Upper lobe of left lung (tissue), 6 donors: ENCODE measurements at regions not wholly inside any gene's neighbourhood (a gene's known extent, or its start where the extent isn't known, plus 50 kb on each side); places are given as distances from the start of the nearest gene placed in this dataset.

ENCODE experiments used
- ATAC-seq, 2 donors: fragments of 200-7000 bp; cut with Tn5 transposase; one replicate each; pipeline ENCODE4 v1.9.1; 2022; ENCODE audit warnings: mild to moderate bottlenecking in 2 of 2, moderate library complexity in 2 of 2; ENCODE audit not compliant: low FRiP score in 2 of 2
- DNase-seq, 2 donors: peaks; one replicate each; pipeline ENCODE4 v3.0.0-alpha.2; 2019 to 2020
- H3K27ac ChIP-seq, 4 donors: fragments of 200-600 bp; sonication (generic); one replicate each; pipeline ENCODE4 v1.5.1; 2016 to 2019
- H3K27me3 ChIP-seq, 4 donors: fragments of 200-600 bp; sonication (generic); one replicate each; pipeline ENCODE4 v1.5.1; 2017 to 2019
- H3K36me3 ChIP-seq, 4 donors: fragments of 200-600 bp; sonication (generic); one replicate each; pipeline ENCODE4 v1.5.1; 2016 to 2019
- H3K4me1 ChIP-seq, 4 donors: fragments of 200-600 bp; sonication (generic); one replicate each; pipeline ENCODE4 v1.5.1; 2018 to 2019
- H3K4me3 ChIP-seq, 4 donors: fragments of 200-600 bp; sonication (generic); one replicate each; pipeline ENCODE4 v1.5.1; 2017 to 2019; ENCODE audit warnings: mild to moderate bottlenecking in 2 of 4, moderate library complexity in 1 of 4
- H3K9me3 ChIP-seq, 4 donors: fragments of 200-600 bp; sonication (generic); one replicate each; pipeline ENCODE4 v1.5.1; 2018 to 2019
- CTCF ChIP-seq, 6 experiments: fragments of 450-650 bp in 4 of 6; fragments of 200-600 bp in 2 of 6; sonication (generic) in 2 of 6; IDR thresholded peaks; one replicate each; pipeline ENCODE4 v1.5.1; 2016 to 2019; ENCODE audit warnings: antibody characterized with exemption in 6 of 6
- EP300 ChIP-seq, 4 donors: sonication (generic); formaldehyde crosslinking; IDR thresholded peaks; one replicate each; pipeline ENCODE4 v1.5.1; 2017; ENCODE audit warnings: antibody characterized with exemption in 4 of 4, control low read depth in 2 of 4
- POLR2A ChIP-seq, 4 donors: fragments of 450-650 bp; IDR thresholded peaks; one replicate each; pipeline ENCODE4 v1.5.1; 2016 to 2017; ENCODE audit warnings: antibody characterized with exemption in 4 of 4, mild to moderate bottlenecking in 2 of 4
- POLR2AphosphoS5 ChIP-seq, 2 donors: sonication (generic); formaldehyde crosslinking; IDR thresholded peaks; one replicate each; pipeline ENCODE4 v1.5.1; 2017; ENCODE audit warnings: antibody characterized with exemption in 2 of 2
- WGBS, 2 donors: methylation state at CpG; one replicate each; pipeline ENCODE4 v1.1.5; 2017 to 2018; 5-methylcytosine and 5-hydroxymethylcytosine counted together
- donor health status: DM: no; HTN: no; CAD: no; lungs with moderate emphysema.
- donor health status: DM: no; HTN: yes; CAD: no; lungs with severe emphysema.

GRCh38 chr15:60208709-60209108, 189.1 kb downstream of the ANXA2 start:
- ATAC-seq (no peak), DNase-seq (no peak)
- H3K4me1 ChIP-seq: no peaks in the 10 kb centered on the region
- TF ChIP-seq EP300 (IDR thresholded peaks at IDR 0.05) (no peak), POLR2AphosphoS5 (IDR thresholded peaks at IDR 0.05) (no peak), POLR2A (IDR thresholded peaks at IDR 0.05) (no peak), CTCF (IDR thresholded peaks at IDR 0.05) (no peak)
- no peak overlapping the region for H3K27ac ChIP-seq
- 48 to 59% methylated on average over 4 of the region's 4 CpGs for WGBS, 2 donors
- H3K27me3 ChIP-seq: peaks cover 0 to 3% (median 0%) of the 10 kb centered on the region in 4 donors
- no peaks in the 10 kb centered on the region for H3K9me3 ChIP-seq
- no peaks in the 10 kb centered on the region for H3K36me3 ChIP-seq
- no peak overlapping the region for H3K4me3 ChIP-seq

- 78 to 85% methylated on average over 4 of the region's 4 CpGs for WGBS, 2 donors
- no peak for DNase-seq
- H3K27ac ChIP-seq: no peak overlapping the region
- ATAC-seq: no peak
- no peaks in the 10 kb centered on the region for H3K4me1 ChIP-seq
- no peaks in the 10 kb centered on the region for H3K36me3 ChIP-seq
- no peaks in the 10 kb centered on the region for H3K9me3 ChIP-seq
- no peak overlapping the region for H3K4me3 ChIP-seq
- TF ChIP-seq CTCF (IDR thresholded peaks at IDR 0.05) (no peak), EP300 (IDR thresholded peaks at IDR 0.05) (no peak), POLR2AphosphoS5 (IDR thresholded peaks at IDR 0.05) (no peak), POLR2A (IDR thresholded peaks at IDR 0.05) (no peak)
- peaks cover 0 to 3% (median 0%) of the 10 kb centered on the region in 4 donors for H3K27me3 ChIP-seq
These were observed 185.2 kb downstream of the ANXA2 start for GRCh38 chr15:60212536-60212935.

- no peak overlapping the region for H3K27ac ChIP-seq
- H3K4me1 ChIP-seq: no peaks in the 10 kb centered on the region
- H3K9me3 ChIP-seq: no peaks in the 10 kb centered on the region
- no peaks in the 10 kb centered on the region for H3K36me3 ChIP-seq
- no peak for DNase-seq
- peaks cover 0 to 3% (median 0%) of the 10 kb centered on the region in 4 donors for H3K27me3 ChIP-seq
- ATAC-seq: no peak
- TF ChIP-seq POLR2AphosphoS5 (IDR thresholded peaks at IDR 0.05) (no peak), EP300 (IDR thresholded peaks at IDR 0.05) (no peak), POLR2A (IDR thresholded peaks at IDR 0.05) (no peak), CTCF (IDR thresholded peaks at IDR 0.05) (no peak)
- H3K4me3 ChIP-seq: no peak overlapping the region
- WGBS, 2 donors: 71 to 82% methylated on average over 3 of the region's 3 CpGs
These were observed 184.3 kb downstream of the ANXA2 start for GRCh38 chr15:60213377-60214000.

- DNase-seq (no peak), ATAC-seq (no peak)
- TF ChIP-seq POLR2A (IDR thresholded peaks at IDR 0.05): no peak
- no peak for TF ChIP-seq CTCF (IDR thresholded peaks at IDR 0.05)
- no peak for TF ChIP-seq EP300 (IDR thresholded peaks at IDR 0.05)
- TF ChIP-seq POLR2AphosphoS5 (IDR thresholded peaks at IDR 0.05): no peak
- H3K27me3 ChIP-seq: peaks cover 0 to 3% (median 0%) of the 10 kb centered on the region in 4 donors
- H3K4me1 ChIP-seq: no peaks in the 10 kb centered on the region
- no peak overlapping the region for H3K4me3 ChIP-seq
- H3K36me3 ChIP-seq: no peaks in the 10 kb centered on the region
- H3K9me3 ChIP-seq: no peaks in the 10 kb centered on the region
- no peak overlapping the region for H3K27ac ChIP-seq
- 92 to 97% methylated on average over 4 of the region's 4 CpGs for WGBS, 2 donors
These were observed 183.6 kb downstream of the ANXA2 start for GRCh38 chr15:60214201-60214600.
